ENCODE measurements at regions not wholly inside any gene's neighbourhood (a gene's known extent, or its start where the extent isn't known, plus 50 kb on each side); places are given as distances from the start of the nearest gene placed in this dataset.
"Not testable (repeated sequence)": the region's sequence is repeated elsewhere in the genome, so short reads cannot be mapped to it uniquely, and the experiment has no call there.

- Histone ChIP-seq H3K4me1 (no peaks in the 10 kb centered on the region), H3K9me3 (no peaks in the 10 kb centered on the region), H3K36me3 (no peaks in the 10 kb centered on the region), H3K27me3 (no peaks in the 10 kb centered on the region), H3K4me3 (no peak overlapping the region), H3K27ac (peak overlapping the region; percentile 33)
- WGBS = 77% methylated on average over 4 of the region's 4 CpGs
- DNase-seq (ENCODE audit: low spot score in 2 of 2) = no peak
- TF ChIP-seq CTCF (IDR thresholded peaks at IDR 0.05) = no peak
- TF ChIP-seq EP300 (IDR thresholded peaks at IDR 0.05) = no peak
- TF ChIP-seq POLR2A (IDR thresholded peaks at IDR 0.05) = no peak
- TF ChIP-seq POLR2AphosphoS5 (IDR thresholded peaks at IDR 0.05) = no peak
Measured at GRCh38 chr4:174012135-174012885, 271.2 kb downstream of the FBXO8 start.

- Histone ChIP-seq H3K27ac (no peak overlapping the region), H3K27me3 (no peaks in the 10 kb centered on the region), H3K9me3 (no peaks in the 10 kb centered on the region), H3K4me3 (no peak overlapping the region), H3K36me3 (no peaks in the 10 kb centered on the region), H3K4me1 (no peaks in the 10 kb centered on the region)
- TF ChIP-seq CTCF (IDR thresholded peaks at IDR 0.05) (no peak), EP300 (IDR thresholded peaks at IDR 0.05) (no peak), POLR2A (IDR thresholded peaks at IDR 0.05) (no peak)
- DNase-seq (ENCODE audit: low spot score in 2 of 2) = no peak
- 69% methylated on average over 3 of the region's 3 CpGs for WGBS
Measured at GRCh38 chr4:174010547-174010946, 272.9 kb downstream of the FBXO8 start.

- H3K27me3 ChIP-seq = no peaks in the 10 kb centered on the region
- no peak for DNase-seq (ENCODE audit: low spot score in 2 of 2)
- H3K27ac ChIP-seq = no peak overlapping the region
- H3K36me3 ChIP-seq = no peaks in the 10 kb centered on the region
- TF ChIP-seq POLR2AphosphoS5 (IDR thresholded peaks at IDR 0.05) = no peak
- no peak for TF ChIP-seq CTCF (IDR thresholded peaks at IDR 0.05)
- no peak for TF ChIP-seq EP300 (IDR thresholded peaks at IDR 0.05)
- TF ChIP-seq POLR2A (IDR thresholded peaks at IDR 0.05) = no peak
- H3K4me1 ChIP-seq = no peaks in the 10 kb centered on the region
- no peak overlapping the region for H3K4me3 ChIP-seq
- WGBS = 48% methylated on average over 3 of the region's 3 CpGs
- no peaks in the 10 kb centered on the region for H3K9me3 ChIP-seq
Measured at GRCh38 chr4:174009686-174010451, 273.6 kb downstream of the FBXO8 start.

GRCh38 chr4:174005422-174005821 is 278.0 kb downstream of the FBXO8 start:
- no peak for DNase-seq (ENCODE audit: low spot score in 2 of 2)
- Histone ChIP-seq H3K27ac (no peak overlapping the region), H3K9me3 (no peaks in the 10 kb centered on the region), H3K27me3 (no peaks in the 10 kb centered on the region), H3K36me3 (no peaks in the 10 kb centered on the region), H3K4me1 (no peaks in the 10 kb centered on the region), H3K4me3 (no peak overlapping the region)
- WGBS = 63% methylated on average over 3 of the region's 3 CpGs
- no peak for TF ChIP-seq EP300 (IDR thresholded peaks at IDR 0.05)
- TF ChIP-seq CTCF (IDR thresholded peaks at IDR 0.05) = no peak
- no peak for TF ChIP-seq POLR2AphosphoS5 (IDR thresholded peaks at IDR 0.05)
- TF ChIP-seq POLR2A (IDR thresholded peaks at IDR 0.05) = no peak

GRCh38 chr4:173998471-173999144 is 284.9 kb downstream of the FBXO8 start:
- Histone ChIP-seq H3K27me3 (no peaks in the 10 kb centered on the region), H3K9me3 (no peaks in the 10 kb centered on the region), H3K36me3 (no peaks in the 10 kb centered on the region), H3K4me1 (no peaks in the 10 kb centered on the region), H3K4me3 (no peak overlapping the region), H3K27ac (no peak overlapping the region)
- TF ChIP-seq POLR2A (IDR thresholded peaks at IDR 0.05) (no peak), CTCF (IDR thresholded peaks at IDR 0.05) (no peak), POLR2AphosphoS5 (IDR thresholded peaks at IDR 0.05) (no peak), EP300 (IDR thresholded peaks at IDR 0.05) (no peak)
- 68% methylated on average over 6 of the region's 6 CpGs for WGBS
- no peak for DNase-seq (ENCODE audit: low spot score in 2 of 2)

GRCh38 chr4:173995779-173996178 is 287.7 kb downstream of the FBXO8 start:
- not testable (repeated sequence) for H3K4me1 ChIP-seq; DNase-seq (ENCODE audit: low spot score in 2 of 2); H3K27me3 ChIP-seq; H3K27ac ChIP-seq; H3K36me3 ChIP-seq; H3K9me3 ChIP-seq; H3K4me3 ChIP-seq
- 93% methylated on average over 4 of the region's 4 CpGs for WGBS
